DMS53 treated with DMSO at 0.1 percent for 48 hours (cell line): ENCODE measurements at regions not wholly inside any gene's neighbourhood (a gene's known extent, or its start where the extent isn't known, plus 50 kb on each side); places are given as distances from the start of the nearest gene placed in this dataset.
"Not testable (repeated sequence)": the region's sequence is repeated elsewhere in the genome, so short reads cannot be mapped to it uniquely, and the experiment has no call there.

Experiments used
- DNase-seq: peaks from one replicate; lab custom pipeline; 2025; ENCODE audit not compliant: unreplicated experiment; lab: John Stamatoyannopoulos, UW

DNA sequence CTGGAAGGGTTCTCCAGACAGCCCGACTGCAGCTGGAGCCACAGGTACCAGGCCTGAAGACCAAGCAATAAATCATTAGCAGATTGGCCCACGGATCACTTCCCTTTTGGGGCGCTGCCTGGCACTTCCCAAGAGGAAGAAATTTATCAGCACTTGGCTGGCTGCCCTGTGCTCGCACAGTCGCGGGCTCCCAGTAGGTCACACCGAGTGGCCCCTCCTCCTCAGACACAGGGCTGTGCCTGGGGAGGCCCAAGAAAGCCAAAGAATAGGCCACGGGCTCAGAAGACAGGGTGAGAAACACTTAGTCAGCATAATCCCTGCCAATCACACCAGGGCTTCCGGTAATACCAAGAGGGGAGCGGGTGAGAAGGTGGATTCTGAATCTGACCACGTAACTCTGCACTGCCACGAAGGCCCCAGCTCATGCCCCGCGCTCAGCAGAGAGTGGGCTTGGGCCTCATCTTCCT, 115.7 kb upstream of the MSX2 start:
- no peak for DNase-seq

DNA sequence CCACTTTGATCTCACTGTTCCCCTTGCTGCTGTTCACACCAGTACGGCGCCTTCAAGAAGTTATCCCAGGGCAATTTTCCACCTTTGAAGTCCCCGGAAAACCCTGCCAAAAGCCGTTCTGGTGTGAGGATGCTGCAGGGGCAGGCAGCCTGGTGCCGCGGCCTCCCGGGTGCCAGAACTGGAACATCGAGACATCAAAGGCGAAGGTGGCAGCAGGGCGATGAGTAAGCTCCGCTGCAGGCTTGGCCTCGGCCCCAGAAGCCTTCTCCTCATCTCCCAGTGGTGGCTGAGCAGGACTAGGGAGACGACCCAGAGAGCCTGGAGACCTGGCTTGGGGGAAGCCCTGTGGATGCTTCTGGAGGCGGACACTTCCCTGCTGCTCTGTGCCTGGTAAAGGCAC, 115.3 kb upstream of the MSX2 start:
- no peak for DNase-seq

DNA sequence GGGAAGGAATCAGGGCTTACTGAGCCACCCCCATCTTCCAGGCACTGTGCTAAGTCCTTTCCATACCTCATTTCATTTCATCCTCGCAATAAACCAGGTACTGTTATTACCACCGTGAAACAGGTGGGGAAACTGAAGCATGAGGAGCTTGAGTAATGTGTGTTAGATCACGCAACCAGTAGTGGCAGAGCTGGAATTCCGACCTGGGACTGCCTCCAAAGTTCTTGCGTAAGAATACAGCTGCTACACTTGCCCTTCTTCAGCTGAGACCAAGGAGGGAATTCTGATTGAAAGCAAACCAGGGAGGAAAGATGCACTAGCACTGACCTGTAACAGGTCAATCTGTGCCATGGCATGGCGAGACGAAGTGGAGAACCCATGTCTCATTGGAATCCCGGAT, 113.4 kb upstream of the MSX2 start:
- DNase-seq = no peak

DNA sequence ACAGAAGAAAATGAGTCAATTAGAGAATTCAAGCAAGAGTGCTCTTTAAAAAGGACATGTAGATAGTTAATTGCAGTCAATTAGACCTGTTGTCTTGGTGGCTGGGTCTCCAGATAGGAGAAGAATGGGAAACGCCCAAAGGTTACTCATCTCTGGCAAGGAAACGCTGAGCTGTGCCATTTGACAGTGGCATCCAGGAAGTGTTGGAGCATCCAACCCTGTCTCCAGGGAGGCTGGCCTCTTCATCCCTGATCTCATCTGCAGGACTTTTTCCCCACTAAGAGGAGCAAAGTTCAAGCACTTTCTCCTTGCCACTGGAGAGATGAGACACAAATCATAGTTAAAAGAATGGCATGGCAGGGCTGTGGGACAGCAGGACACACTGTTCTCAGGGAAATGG, 111.7 kb upstream of the MSX2 start:
- DNase-seq = no peak

DNA sequence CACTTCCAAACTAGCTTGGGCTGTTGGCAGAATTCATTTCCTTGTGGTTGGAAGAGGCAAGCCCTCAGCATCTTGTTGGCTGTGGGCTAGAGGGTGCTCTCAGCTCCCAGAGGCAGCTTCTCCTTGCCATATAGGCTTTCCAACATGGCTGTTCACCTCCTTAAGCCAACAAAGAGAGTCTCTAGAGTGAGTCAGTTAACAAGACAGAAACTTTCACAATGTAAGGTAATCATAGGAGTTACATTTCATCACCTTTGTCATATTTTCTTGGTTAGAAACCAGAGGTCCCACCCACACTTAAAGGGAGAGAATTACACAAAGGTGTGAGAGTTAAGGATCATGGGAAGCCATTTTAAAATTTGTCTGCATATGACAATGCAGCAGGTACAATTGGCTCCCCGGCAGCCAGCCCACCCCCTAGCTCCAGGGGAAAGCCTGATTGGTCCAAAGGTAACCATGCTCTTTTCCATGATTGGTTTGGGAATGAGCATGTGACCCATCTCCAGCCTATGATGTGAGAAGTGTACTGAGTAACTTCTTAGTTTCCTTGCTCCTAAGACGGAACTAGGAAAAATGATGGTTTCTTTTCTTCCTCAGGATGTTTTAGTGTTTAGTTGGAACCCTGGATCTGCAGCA, 109.8 kb upstream of the MSX2 start:
- DNase-seq = no peak

DNA sequence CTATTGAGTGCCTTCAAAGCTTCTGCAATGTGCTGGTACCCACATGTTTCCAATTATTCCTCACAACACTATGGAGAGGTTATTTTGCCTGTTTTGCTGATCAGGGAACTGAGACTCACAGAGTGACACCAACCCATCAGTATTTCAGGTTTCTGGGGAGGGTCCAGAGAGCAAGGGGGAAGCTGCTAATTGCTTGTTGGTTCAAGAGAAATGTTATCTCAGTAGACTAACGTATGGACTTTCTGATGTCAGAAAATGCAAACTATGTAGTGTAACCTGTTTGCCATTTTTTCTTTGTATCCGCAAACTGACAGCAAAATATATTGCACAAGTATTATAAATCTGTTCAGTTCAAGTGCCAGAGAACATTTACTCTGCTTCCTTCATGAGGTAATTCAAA, 108.3 kb upstream of the MSX2 start:
- DNase-seq = no peak

DNA sequence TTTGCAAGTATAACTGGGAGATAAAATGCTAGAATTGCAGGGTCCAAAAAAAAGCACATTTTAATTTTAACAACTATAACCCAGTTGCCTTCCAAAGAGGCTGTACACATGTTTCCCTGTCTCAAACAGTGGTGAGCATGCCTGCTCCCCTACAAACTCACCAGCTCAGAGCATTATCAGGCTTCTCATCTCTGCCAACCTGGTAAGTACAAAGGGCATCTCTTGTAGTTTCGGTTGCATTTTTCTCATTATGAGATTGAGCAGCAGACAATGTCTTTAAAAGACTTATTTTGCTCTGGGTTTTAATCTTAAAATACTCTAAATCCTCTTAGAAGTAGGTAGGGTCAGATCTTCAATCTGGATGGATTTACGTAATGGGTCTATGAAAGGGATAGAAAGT, 107.1 kb upstream of the MSX2 start:
- DNase-seq = no peak

DNA sequence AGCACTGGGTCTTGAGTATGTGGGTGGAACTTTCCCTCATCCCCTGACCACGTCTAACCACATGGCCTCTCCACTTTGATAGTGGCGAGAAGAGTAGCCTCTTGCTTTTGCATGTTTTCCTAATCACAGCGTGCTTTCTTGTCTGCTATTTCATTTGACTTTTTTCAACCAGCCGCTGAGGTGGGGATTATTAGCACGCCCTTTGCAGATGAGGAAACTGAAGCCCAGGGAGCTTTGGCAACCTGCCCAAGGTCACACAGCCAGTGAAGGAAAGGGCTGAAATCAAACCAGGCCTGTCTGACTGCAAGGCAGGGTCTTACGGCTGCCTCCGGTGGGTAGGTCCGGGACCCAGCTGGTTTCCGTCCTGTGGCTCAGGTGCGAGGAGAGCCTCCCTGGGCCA, 106.5 kb upstream of the MSX2 start:
- DNase-seq = no peak

DNA sequence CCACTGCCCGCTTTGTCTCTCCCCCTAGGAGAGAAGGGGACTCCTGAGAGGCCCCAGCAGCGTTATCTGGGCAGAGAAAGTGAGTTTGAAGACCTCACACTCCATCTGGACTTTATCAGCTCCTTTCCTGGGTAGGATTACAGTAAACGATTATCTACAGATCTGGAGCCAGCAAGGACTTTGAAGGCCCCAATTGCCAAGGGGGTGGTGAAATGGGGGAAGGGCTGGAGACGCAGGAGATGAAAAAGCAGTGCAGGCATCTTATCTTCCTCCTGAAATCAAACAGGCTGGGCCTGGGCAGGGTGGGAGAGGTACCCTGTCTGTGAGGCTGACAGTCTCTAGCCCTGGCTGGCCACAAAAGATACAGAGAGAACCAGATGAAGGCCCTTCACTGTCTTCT, 105.8 kb upstream of the MSX2 start:
- DNase-seq = no peak

DNA sequence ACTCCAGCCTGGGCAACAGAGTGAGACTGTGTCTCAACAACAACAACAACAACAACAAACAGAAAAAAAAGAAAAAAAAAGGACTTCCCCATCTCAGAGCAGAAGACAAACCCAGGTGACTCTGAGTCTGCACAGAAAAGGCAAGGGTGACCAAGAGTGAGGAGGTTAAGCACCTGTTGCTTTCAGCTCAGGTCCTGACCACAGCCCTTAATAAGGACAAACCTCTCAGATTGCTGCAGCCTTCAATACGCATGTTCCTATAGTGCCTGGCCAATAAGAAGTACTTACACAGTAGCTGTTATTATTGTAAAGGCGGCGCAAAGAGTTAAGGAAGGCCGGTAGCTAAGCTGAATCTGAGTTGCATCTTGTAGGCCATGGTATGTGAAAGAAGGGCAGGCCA, 102.3 kb upstream of the MSX2 start:
- no peak for DNase-seq

DNA sequence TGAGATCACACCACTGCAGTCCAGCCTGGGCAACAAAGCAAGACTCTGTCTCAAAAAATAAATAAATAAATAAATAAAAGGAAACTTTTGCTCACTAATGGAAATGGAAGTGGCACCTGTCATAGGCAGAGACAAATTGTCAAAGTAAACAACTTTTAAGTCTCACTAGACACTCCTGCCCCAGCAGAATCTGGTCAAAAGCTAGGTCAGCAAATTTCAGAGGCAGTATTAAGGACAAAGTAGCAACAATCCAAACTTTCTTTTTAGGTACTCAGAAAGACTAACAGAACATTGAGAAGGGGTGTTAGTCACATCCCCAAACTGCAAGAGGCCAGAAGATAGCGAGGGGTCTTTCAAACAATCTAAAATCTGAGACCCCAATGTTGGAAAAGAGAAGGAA, 101.4 kb upstream of the MSX2 start:
- no peak for DNase-seq

DNA sequence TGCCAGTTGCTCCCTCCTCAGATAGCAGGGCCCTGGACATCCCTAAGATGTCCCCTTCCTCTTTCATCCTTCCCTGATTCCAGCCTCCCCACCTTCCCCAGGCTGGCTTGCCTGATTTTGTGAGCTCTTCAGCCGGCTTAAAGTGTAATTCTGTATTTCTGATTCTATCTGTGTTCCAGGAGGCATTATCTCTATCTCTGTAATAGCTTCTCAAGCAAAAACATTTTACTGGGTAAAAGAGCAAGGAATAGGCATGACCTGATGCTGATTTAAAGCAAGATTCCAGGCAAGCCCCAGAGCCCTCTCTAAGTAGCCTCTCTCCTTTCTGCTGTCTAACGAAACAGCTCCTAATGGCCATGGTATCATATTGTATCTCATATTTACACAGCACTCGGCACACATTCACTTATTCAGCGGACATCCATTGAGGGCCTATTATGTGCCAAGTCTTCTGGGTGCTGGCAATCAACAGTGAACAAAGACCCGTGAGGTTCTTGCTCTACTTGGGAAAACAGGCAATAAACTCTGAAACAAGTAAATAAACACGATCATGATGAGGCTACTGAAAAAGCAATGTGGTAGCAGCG, 100.9 kb upstream of the MSX2 start:
- no peak for DNase-seq

DNA sequence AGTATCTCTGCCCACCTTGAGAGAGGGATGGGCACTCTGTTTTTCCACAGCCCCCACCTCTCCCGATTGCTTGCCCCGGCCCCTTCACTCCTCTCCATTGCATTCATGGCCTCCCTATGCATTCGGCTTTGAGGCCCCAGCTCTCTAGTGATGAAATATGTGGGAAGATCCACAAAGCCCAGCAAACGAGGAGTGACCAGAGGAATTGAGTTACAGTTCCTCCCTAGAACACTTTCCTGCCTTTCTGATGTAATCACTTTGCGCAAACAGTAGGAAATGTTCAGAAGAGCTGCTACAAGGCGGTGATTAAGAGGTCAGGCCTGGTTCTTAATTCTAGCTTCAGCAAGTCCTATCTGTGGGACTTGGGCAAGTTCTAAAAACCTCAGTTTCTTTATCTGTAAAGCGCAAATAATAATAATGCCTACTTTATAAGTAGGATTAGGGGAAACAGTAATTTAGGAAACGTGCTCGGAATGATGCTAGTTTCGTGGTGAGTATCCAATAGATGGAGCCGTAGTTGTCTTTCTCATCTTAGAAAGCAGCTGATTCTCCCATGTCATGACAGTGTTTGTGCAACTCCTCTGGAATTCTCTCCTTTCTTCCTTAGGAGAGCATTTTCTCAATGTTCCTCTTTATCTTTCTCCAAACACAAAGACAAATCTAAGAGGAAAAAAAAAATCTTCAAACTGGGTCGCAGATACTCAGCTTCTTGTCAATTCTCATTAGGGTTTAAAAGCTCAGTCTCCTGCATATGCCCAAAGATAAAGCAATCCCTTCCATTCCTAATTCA, 99.5 kb upstream of the MSX2 start:
- DNase-seq = no peak

DNA sequence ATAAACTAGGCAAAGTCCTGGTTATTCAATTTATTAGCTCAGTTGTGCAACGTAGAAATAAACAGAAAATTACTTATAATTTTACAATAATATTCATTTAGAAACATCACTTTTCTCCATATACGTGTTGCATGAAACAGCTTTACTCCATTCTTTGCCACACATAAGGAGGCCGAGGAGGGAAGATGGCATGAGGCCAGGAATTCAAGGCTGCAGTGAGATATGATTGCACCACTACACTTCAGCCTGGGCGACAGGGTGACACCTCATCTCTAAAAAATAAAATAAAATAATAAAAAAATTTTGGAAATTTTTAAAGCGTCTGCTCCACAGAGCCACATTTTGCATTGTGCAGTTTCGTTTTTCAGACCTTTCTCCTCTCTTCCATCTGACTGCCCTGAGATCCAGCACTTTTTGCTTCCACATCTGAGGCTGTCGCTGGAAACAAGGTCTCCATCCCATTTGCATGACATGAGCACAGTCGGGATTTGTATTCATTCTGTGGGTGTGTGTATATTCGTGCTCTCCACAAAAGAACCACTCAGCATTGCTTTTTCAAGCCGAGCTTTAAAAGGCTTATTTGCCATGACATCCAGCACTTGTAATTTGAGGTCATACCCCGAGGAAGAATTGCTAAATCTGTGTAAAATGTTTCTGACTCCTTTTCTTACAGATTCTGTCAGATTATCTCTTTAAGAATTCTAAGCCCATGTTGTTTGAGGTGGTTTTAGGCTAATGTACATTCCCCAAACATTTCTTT, 98.6 kb upstream of the MSX2 start:
- DNase-seq = no peak

DNA sequence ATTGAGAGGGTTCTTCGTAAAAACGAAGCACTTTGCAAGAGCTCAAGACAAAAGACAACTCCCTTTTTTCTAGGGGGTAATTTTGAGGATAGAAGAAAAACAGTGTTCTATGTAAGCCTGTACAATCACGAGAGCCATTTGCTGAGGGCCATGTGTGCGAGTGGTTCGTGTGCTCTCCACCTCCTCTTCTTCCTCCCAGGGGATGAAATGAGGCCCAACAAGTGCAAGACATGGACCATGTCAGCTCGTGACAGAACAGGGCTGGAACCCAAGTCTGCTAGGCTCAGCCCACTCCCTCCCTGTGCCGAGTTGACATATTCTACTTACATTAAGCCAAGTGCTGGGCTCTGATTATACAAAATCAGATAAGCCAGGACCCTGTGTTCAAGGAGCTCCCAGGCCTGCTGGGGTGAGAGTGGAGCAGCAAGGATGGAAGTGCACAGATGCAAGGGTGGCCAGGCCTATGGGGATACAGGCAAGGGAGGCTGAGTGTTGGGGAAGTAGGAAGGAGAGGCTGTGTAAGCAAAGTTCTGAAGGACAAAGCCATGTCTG, 97.9 kb upstream of the MSX2 start:
- no peak for DNase-seq

DNA sequence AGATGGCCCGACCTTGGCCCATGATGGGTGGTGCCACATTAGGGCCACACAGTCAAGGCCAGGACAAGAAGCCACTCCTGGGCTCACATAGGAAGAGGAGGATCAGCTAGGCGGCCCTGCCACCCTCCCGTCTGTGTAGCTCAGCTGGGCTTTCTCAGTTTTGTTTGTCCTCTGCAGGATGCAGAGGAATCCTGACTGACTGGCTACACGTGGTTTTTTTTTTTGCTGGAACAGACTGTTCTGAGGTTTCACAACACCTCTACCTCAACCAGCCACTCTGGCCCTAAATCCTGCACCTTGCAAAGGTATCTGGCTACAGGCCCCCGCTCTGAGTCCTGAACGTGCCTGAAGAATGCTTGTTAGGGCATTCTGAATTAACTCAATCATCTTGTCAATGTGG, 88.3 kb upstream of the MSX2 start:
- no peak for DNase-seq

DNA sequence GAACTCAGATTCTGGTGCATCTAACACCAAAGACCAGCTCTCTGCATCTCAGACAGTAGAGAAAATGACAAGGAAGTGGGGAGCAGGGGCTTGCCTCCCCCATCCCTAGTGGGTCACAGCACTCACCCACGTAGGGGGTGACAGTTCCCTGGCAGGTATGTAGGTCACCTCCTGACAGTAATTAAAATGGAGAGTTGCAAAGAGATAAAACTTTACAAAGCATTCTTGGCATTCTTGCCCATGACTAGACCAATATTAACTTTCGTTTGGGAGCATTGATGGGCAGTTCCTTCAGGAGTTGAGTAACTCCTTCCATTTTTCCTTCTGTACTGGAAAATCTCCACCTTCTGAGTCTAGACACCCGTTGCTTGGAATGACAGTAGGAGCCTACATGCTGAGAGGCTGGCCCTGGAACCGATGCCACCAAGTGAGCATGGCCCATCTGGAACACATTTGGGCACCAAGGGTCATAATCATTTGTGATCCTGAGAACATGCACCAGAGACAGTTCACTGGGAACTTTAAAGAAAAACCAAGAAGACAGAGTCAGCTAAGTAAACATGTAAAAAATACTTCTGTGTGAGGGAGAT, 81.5 kb upstream of the MSX2 start:
- DNase-seq = no peak

DNA sequence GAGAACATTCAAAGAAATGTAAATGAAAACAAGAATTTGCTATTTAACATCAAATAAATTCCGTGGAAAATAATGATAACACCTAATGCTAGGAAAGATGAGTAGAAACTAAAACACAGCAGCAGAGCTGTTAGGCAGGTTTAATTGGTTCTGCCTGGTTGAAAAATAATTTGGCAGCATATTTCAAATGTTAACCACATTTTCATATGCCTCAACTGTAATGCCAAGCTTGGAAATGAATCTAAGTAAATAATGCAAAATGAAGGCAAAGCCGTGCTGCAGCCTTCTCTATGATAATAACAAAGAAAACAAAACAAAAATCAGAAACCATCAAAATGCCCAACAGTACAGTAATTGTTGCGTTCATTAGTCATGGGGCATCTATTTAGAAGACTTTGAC, 79.9 kb upstream of the MSX2 start:
- DNase-seq = no peak

DNA sequence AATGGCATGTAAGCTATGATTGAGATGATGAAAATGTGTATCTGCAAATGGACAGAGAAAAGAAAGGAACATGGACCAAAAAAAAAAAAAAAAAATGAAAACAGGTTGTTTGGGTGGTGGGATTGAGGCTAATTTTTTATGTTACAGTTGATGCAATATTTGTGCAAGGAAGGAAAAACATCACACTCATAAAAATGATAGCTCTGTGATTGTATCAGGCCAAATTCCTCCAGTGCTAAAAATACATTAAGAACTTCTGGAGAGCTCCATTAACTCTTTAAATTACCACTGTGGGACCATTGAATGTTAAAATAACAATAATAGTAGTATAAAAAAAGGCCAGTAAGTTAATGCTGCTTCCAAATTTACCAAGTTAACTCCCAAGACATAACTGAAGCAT, 79.5 kb upstream of the MSX2 start:
- DNase-seq = no peak

DNA sequence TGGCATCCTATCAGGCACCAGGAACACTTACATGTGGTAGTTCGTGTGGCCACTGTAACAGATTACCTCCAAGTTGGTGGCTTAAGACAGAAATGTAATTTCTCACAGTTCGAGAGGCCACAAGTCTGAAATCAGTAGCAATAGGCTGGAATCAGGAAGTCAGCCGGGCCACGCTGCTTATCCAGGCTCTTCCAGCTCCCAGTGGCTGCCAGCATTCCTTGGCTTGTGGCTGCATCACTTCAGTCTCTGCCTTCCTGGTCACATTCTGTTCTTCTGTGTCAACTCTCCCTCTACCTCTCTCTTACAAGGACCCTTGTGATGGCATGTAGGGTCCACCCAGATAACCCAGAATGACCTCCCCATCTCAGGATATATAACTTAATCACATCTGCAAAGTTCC, 78.7 kb upstream of the MSX2 start:
- DNase-seq = no peak

DNA sequence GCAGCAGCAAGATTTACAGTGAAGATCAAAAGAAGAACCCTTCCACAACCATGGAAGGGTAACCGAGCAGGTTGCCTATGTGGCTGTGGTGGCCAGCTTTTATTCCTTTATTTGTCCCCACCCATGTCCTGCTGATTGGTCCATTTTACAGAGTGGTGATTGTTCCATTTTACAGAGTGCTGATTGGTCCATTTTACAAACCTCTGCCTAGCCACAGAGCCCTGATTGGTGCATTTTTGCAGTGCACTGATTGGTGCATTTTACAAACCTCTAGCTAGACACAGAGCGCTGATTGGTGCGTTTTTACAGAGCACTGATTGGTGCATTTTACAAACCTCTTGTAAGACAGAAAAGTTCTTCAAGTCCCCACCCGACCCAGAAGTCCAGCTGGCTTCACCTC, 75.8 kb upstream of the MSX2 start:
- not testable (repeated sequence) for DNase-seq
